ENCODE measurements at regions not wholly inside any gene's neighbourhood (a gene's known extent, or its start where the extent isn't known, plus 50 kb on each side); places are given as distances from the start of the nearest gene placed in this dataset.

DNA sequence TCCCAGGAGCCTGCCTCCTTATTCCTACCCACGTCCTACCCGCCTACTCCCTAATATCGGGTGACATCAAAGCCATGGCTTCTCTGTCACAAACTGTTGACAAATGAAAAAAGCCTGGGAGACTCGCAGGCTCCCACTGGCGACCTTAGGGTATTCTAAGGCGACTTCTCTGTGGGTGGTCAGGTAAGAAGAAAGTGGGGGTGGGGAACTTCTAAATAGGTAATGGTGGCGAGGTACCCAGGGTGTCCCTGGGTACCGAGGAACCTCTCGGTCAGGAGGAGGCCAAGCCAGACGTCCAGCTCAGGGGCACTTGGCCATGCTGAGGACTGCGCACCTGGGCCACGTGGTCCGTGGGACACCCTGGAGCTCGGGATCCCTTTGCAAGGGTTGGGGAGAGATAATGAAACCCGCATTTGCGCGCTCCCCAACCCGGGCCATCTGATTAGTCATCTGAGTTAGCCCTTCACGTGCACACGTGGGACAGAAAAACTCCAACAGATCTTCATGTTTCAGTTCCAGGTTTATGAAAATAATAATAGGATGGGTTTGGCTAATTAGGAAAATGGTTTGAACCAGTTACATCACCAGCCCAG lies 78.2 kb downstream of the NR2F2 start:
- H3K9ac ChIP-seq (ENCODE audit: low read length) = no peak overlapping the region
- H3K4me3 ChIP-seq (ENCODE audit: low read length) = no peak overlapping the region
- no peaks in the 10 kb centered on the region for H3K27me3 ChIP-seq (ENCODE audit: low read depth, low read length)
- H3K27ac ChIP-seq (ENCODE audit: low read length) = no peak overlapping the region
- no peaks in the 10 kb centered on the region for H3K79me2 ChIP-seq (ENCODE audit: low read length)
- TF ChIP-seq, protein P1, sequence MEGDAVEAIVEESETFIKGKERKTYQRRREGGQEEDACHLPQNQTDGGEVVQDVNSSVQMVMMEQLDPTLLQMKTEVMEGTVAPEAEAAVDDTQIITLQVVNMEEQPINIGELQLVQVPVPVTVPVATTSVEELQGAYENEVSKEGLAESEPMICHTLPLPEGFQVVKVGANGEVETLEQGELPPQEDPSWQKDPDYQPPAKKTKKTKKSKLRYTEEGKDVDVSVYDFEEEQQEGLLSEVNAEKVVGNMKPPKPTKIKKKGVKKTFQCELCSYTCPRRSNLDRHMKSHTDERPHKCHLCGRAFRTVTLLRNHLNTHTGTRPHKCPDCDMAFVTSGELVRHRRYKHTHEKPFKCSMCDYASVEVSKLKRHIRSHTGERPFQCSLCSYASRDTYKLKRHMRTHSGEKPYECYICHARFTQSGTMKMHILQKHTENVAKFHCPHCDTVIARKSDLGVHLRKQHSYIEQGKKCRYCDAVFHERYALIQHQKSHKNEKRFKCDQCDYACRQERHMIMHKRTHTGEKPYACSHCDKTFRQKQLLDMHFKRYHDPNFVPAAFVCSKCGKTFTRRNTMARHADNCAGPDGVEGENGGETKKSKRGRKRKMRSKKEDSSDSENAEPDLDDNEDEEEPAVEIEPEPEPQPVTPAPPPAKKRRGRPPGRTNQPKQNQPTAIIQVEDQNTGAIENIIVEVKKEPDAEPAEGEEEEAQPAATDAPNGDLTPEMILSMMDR (IDR thresholded peaks at IDR 0.05; ENCODE audit: low read depth, low read length) = no peak
- TF ChIP-seq EZH2phosphoT487 (IDR thresholded peaks at IDR 0.05; ENCODE audit: low read depth) = no peak
- H3K36me3 ChIP-seq (replicated peaks; ENCODE audit: low read depth, low read length) = no peaks in the 10 kb centered on the region
- H3K4me1 ChIP-seq (ENCODE audit: low read length) = no peaks in the 10 kb centered on the region
- no peak overlapping the region for H3K4me2 ChIP-seq (ENCODE audit: low read length)
- H3K9me3 ChIP-seq (ENCODE audit: insufficient read depth, low read length) = 0 out of 2 replicates have a peak, but pooled peaks cover 4% of the 10 kb centered on the region
- H4K20me1 ChIP-seq (ENCODE audit: insufficient read depth, low read length) = no peaks in the 10 kb centered on the region
- no peak overlapping the region for H2AFZ ChIP-seq (ENCODE audit: low read depth, low read length)

DNA sequence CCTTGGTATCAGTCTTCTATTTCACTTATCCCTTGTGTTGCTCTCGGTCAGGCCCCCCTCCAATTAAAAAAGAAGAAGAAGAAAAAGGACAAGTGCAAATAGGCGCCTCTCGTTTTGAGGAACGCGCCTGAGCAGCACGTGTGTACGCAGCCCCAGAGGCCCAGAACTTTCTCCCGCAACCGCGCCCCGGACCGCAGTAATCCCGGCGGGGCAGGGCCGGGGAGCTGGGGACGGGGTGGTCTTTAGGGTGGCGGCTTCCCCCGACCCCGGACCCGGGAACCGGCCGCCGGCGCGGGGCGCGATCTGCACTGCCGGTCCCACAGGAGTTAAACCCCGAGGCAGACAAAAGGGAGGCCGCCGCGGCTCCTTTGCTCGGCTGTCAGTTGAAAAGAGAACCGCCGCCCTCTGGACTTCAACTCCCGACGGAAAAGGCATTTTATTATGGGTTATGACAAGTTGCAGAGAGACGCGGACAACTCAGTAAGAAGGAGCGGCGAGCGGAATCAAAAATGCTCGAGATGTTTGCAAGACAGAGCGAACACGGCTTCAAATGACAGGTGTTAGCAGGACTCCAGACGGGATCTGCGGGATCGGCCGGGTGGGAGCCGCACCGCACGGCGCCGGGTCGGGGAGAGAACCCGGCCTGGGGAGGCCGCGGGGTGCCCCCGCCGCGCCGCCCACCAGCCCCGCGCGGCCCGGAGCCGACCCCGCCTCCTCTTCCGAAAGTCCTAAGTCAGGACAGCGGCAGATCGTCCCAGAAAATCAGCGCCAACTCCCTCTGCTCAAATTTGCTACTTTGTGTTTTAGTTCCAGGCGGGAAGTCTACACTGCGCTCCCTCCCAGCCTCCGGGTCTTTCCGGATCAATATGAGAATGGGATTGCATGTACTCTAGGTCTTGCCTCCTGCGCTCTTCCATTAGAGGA lies 79.0 kb downstream of the NR2F2 start:
- Histone ChIP-seq H3K9ac (ENCODE audit: low read length) (no peak overlapping the region), H3K9me3 (ENCODE audit: insufficient read depth, low read length) (0 out of 2 replicates have a peak, but pooled peaks cover 4% of the 10 kb centered on the region), H3K4me3 (ENCODE audit: low read length) (no peak overlapping the region), H2AFZ (ENCODE audit: low read depth, low read length) (no peak overlapping the region), H3K36me3 (replicated peaks; ENCODE audit: low read depth, low read length) (no peaks in the 10 kb centered on the region), H3K79me2 (ENCODE audit: low read length) (no peaks in the 10 kb centered on the region), H4K20me1 (ENCODE audit: insufficient read depth, low read length) (no peaks in the 10 kb centered on the region), H3K27me3 (ENCODE audit: low read depth, low read length) (no peaks in the 10 kb centered on the region), H3K4me2 (ENCODE audit: low read length) (no peak overlapping the region), H3K4me1 (ENCODE audit: low read length) (no peaks in the 10 kb centered on the region), H3K27ac (ENCODE audit: low read length) (no peak overlapping the region)
- TF ChIP-seq, protein P1 (IDR thresholded peaks at IDR 0.05; ENCODE audit: low read depth, low read length) = no peak
- no peak for TF ChIP-seq EZH2phosphoT487 (IDR thresholded peaks at IDR 0.05; ENCODE audit: low read depth)

DNA sequence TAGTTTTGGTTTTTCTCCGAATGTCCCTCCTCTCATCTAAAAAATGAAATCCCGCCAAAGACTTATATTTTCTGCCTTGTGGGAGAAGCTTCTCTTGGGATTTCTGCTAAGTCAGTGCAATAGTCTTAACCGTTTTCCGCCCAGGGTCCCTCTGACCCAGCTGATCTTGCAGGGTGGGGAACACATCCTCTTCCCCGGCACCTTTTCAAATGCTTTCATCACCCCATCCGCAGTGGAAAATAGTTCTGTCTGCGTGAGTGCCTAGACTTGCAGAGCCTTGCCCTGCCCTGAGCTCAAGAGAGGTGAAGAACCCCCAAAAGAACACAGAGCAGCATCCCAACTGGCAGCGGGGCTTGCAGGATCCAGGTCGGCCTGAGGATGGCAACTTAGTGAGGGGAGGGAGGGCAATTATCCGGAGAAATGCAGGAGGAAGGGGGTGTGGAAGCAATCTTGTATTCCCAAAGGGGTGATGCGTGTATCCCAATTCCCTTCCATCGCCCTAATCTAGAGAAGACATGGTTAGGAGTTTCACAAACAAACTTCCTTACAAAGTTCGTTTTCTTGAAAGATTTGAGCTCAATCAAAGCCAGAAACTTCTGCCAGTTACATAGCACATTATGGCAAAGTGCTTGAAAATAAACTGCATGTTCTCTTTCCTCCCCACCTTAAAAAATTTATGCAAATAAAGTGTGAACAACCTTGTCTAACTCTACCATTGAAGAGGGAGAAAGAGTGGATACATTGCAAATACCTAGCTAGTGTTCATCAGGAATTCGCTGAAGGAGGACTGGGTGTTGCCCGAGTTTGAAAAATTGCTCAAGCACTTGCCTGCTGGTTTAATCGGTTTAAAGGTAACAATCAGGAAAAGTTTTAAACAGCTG lies 79.9 kb downstream of the NR2F2 start:
- Histone ChIP-seq H2AFZ (ENCODE audit: low read depth, low read length) (no peak overlapping the region), H3K27ac (ENCODE audit: low read length) (no peak overlapping the region), H4K20me1 (ENCODE audit: insufficient read depth, low read length) (no peaks in the 10 kb centered on the region), H3K9ac (ENCODE audit: low read length) (no peak overlapping the region), H3K4me2 (ENCODE audit: low read length) (no peak overlapping the region), H3K79me2 (ENCODE audit: low read length) (no peaks in the 10 kb centered on the region), H3K36me3 (replicated peaks; ENCODE audit: low read depth, low read length) (no peaks in the 10 kb centered on the region), H3K4me1 (ENCODE audit: low read length) (no peaks in the 10 kb centered on the region), H3K4me3 (ENCODE audit: low read length) (no peak overlapping the region), H3K9me3 (ENCODE audit: insufficient read depth, low read length) (0 out of 2 replicates have a peak, but pooled peaks cover 4% of the 10 kb centered on the region), H3K27me3 (ENCODE audit: low read depth, low read length) (no peaks in the 10 kb centered on the region)
- TF ChIP-seq EZH2phosphoT487 (IDR thresholded peaks at IDR 0.05; ENCODE audit: low read depth) = no peak
- TF ChIP-seq, protein P1 (IDR thresholded peaks at IDR 0.05; ENCODE audit: low read depth, low read length) = no peak

Data from OCI-LY3 (cell line).